ENCODE measurements at regions not wholly inside any gene's neighbourhood (a gene's known extent, or its start where the extent isn't known, plus 50 kb on each side); places are given as distances from the start of the nearest gene placed in this dataset.

GRCh38 chr18:1150344-1150743 lies 245.7 kb downstream of the ADCYAP1 start:
- TF ChIP-seq GATA2 (IDR thresholded peaks at IDR 0.05; ENCODE audit: low read depth, low read length) (no peak), GATA3 (IDR thresholded peaks at IDR 0.05; ENCODE audit: low read depth, low read length) (no peak)
